B cell (primary cell): ENCODE measurements at regions not wholly inside any gene's neighbourhood (a gene's known extent, or its start where the extent isn't known, plus 50 kb on each side); places are given as distances from the start of the nearest gene placed in this dataset. TPM values are rescaled to one million over a fixed set of nuclear protein-coding genes. Genes with fewer than 3 reads are reported as not detected.

Source experiments
- ATAC-seq: fragments of 200-7000 bp; cut with Tn5 transposase; one replicate; pipeline ENCODE4 v1.10.0; 2021; ENCODE audit warnings: low read depth, mild to moderate bottlenecking, moderate number of reproducible peaks, moderate library complexity
- CTCF ChIA-PET: fragments of 350-600 bp; sonication (Branson Sonifier 250); formaldehyde crosslinking; loops from one replicate; lab custom pipeline; 2021; ENCODE audit warnings: antibody characterized with exemption, inconsistent platforms; lab: Charles Lee
- POLR2A ChIA-PET: fragments of 350-600 bp; sonication (Branson Sonifier 250); formaldehyde crosslinking; loops from one replicate; lab custom pipeline; 2021; ENCODE audit warnings: antibody characterized with exemption; lab: Charles Lee
- DNase-seq: peaks from one replicate; pipeline ENCODE4 v3.0.0; 2013
- H2AFZ ChIP-seq: 2 replicates; pipeline ENCODE4 v1.6.1; 2012; ENCODE audit warnings: mild to moderate bottlenecking, low read depth, low read length; ENCODE audit not compliant: insufficient read depth, poor library complexity, severe bottlenecking
- H3K27ac ChIP-seq, 2 donors: 1 replicate in 1 of 2; 2 replicates in 1 of 2; pipeline ENCODE4 v1.5.1; 2012 to 2013; ENCODE audit warnings: low read length in 2 of 2, mild to moderate bottlenecking in 2 of 2, moderate library complexity in 1 of 2
- H3K27me3 ChIP-seq, 4 experiments: fragments of 200-600 bp in 1 of 4; sonication (generic) in 1 of 4; replicated peaks in 1 of 4; 1 replicate in 2 of 4; 2 replicates in 2 of 4; pipeline versions ENCODE4 v1.6.1 to v1.7.0; 2013 to 2016; ENCODE audit warnings: low read length in 3 of 4, mild to moderate bottlenecking in 2 of 4, mixed read lengths in 1 of 4, moderate library complexity in 1 of 4; ENCODE audit not compliant: insufficient read depth in 4 of 4, control insufficient read depth in 3 of 4; ENCODE audit errors: control extremely low read depth in 1 of 4
- H3K36me3 ChIP-seq, 2 experiments: replicated peaks in 1 of 2; 1 replicate in 1 of 2; 2 replicates in 1 of 2; pipeline versions ENCODE4 v1.6.1 to v1.7.1; 2013; ENCODE audit warnings: low read length in 1 of 2; ENCODE audit not compliant: insufficient read depth in 2 of 2, control insufficient read depth in 1 of 2; ENCODE audit errors: control extremely low read depth in 1 of 2, extremely low read depth in 1 of 2
- H3K4me1 ChIP-seq, 2 donors: fragments of 200-600 bp in 1 of 2; sonication (generic) in 1 of 2; 1 replicate in 1 of 2; 2 replicates in 1 of 2; pipeline versions ENCODE4 v1.5.1 to v1.6.1; 2013 to 2017; ENCODE audit warnings: low read length in 2 of 2; ENCODE audit not compliant: control insufficient read depth in 2 of 2, insufficient read depth in 2 of 2
- H3K4me2 ChIP-seq: replicated peaks from 2 replicates; pipeline ENCODE3; 2012; ENCODE audit warnings: mild to moderate bottlenecking, low read depth, low read length; ENCODE audit not compliant: poor library complexity, severe bottlenecking
- H3K4me3 ChIP-seq, 5 experiments: fragments of 200-600 bp in 1 of 5; sonication (generic) in 1 of 5; 1 replicate in 3 of 5; 2 replicates in 2 of 5; pipeline versions ENCODE4 v1.5.1 to v1.7.0; 2011 to 2016; ENCODE audit warnings: low read length in 4 of 5, mild to moderate bottlenecking in 4 of 5, low read depth in 2 of 5, control low read depth in 1 of 5, moderate library complexity in 1 of 5; ENCODE audit not compliant: insufficient read depth in 1 of 5; ENCODE audit errors: control extremely low read depth in 1 of 5, extremely low read depth in 1 of 5
- H3K79me2 ChIP-seq: fragments of 200-600 bp; sonication (generic); one replicate; pipeline ENCODE4 v1.6.0; 2016; ENCODE audit warnings: low read length; ENCODE audit not compliant: control insufficient read depth, insufficient read depth
- H3K9ac ChIP-seq: fragments of 200-600 bp; sonication (generic); 2 replicates; pipeline ENCODE4 v1.6.1; 2017; ENCODE audit warnings: mild to moderate bottlenecking, low read length, moderate library complexity
- H3K9me3 ChIP-seq, 3 donors: one replicate each; pipeline versions ENCODE4 v1.6.1 to v1.7.1; 2013; ENCODE audit warnings: low read length in 2 of 3; ENCODE audit not compliant: control insufficient read depth in 2 of 3, insufficient read depth in 1 of 3; ENCODE audit errors: control extremely low read depth in 1 of 3
- H4K20me1 ChIP-seq: 2 replicates; pipeline ENCODE4 v1.6.0; 2012; ENCODE audit warnings: mild to moderate bottlenecking, low read length; ENCODE audit not compliant: insufficient read depth, control insufficient read depth, poor library complexity, severe bottlenecking
- H3K27ac Mint-ChIP-seq: one replicate; pipeline ENCODE4 v1.8.0; 2021; ENCODE audit warnings: mixed read lengths
- H3K27me3 Mint-ChIP-seq: one replicate; pipeline ENCODE4 v1.8.0; 2021; ENCODE audit warnings: mixed read lengths
- H3K4me1 Mint-ChIP-seq: one replicate; pipeline ENCODE4 v1.8.0; 2021; ENCODE audit warnings: mixed read lengths
- H3K4me3 Mint-ChIP-seq: one replicate; pipeline ENCODE4 v1.8.0; 2021; ENCODE audit warnings: mixed read lengths
- H3K9me3 Mint-ChIP-seq: one replicate; pipeline ENCODE4 v1.8.0; 2022; ENCODE audit warnings: mixed read lengths; ENCODE audit not compliant: insufficient read depth
- EZH2 ChIP-seq: IDR thresholded peaks from 2 replicates; pipeline ENCODE4 v1.6.1; 2012; ENCODE audit warnings: borderline replicate concordance, low read depth, mild to moderate bottlenecking, moderate library complexity, low read length; ENCODE audit not compliant: insufficient read depth, poor library complexity, severe bottlenecking
- WGBS: methylation state at CpG from one replicate; pipeline ENCODE4 v1.1.5; 2013; ENCODE audit warnings: missing lambda C conversion rate; ENCODE audit not compliant: insufficient coverage; 5-methylcytosine and 5-hydroxymethylcytosine counted together
- intact Hi-C: fragments of 100-400 bp; cut with micrococcal nuclease; formaldehyde crosslinking; loops from one replicate; pipeline ENCODE4 v1.10.0; 2022
- small RNA-seq: library from RNA; depleted of rRNA; stranded (forward); fragments of <200 nt; gene quantifications from one replicate; pipeline ENCODE3, GENCODE V24; 2012; ENCODE audit warnings: low replicate concordance, low read depth; ENCODE audit not compliant: insufficient read length
- TF ChIP-seq, protein P1 (sequence below): fragments of 200-600 bp; IDR thresholded peaks from one replicate; pipeline ENCODE4 v1.8.0; 2022; ENCODE audit warnings: antibody characterized with exemption, mild to moderate bottlenecking

DNA sequence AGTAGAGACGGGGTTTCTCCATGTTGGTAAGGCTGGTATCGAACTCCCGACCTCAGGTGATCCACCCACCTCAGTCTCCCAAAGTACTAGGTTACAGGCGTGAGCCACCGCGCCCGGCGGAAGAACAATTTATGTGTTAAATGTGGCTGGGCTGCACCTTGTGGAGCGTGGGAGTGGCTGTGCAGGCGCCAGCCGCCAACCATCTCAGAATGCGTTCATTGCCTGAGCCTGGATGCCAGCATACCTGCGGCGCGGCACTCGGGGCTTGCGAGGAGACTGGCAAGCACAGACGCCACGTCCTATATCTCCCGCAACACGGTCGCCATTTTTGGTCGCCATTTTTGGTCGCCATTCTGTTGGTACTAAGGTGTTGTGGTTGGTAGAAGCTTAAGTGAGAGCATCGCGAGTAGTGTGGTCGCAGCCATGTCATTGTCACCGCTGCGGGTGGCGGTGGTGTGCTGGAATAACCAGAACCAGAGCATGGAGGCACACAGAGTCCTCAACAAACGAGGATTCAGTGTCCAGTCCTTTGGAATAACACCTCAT is 193.6 kb upstream of the HTR2C start:
- Histone ChIP-seq H3K27me3 (no peaks in the 10 kb centered on the region), H3K4me3 (no peak overlapping the region), H3K9ac (no peak overlapping the region), H2AFZ (no peak overlapping the region), H3K4me2 (no peak overlapping the region), H3K27ac (no peak overlapping the region), H4K20me1 (no peaks in the 10 kb centered on the region), H3K4me1 (no peaks in the 10 kb centered on the region), H3K9me3 (peaks cover 0 to 5% (median 0%) of the 10 kb centered on the region in 3 donors), H3K36me3 (no peaks in the 10 kb centered on the region), H3K79me2 (no peaks in the 10 kb centered on the region)
- no peak for ATAC-seq
- H3K4me1 Mint-ChIP-seq: no peaks in the 10 kb centered on the region
- no peak overlapping the region for H3K4me3 Mint-ChIP-seq
- H3K9me3 Mint-ChIP-seq: no peaks in the 10 kb centered on the region
- DNase-seq: no peak
- no peak overlapping the region for H3K27ac Mint-ChIP-seq
- no peak for TF ChIP-seq EZH2
- TF ChIP-seq, protein P1, sequence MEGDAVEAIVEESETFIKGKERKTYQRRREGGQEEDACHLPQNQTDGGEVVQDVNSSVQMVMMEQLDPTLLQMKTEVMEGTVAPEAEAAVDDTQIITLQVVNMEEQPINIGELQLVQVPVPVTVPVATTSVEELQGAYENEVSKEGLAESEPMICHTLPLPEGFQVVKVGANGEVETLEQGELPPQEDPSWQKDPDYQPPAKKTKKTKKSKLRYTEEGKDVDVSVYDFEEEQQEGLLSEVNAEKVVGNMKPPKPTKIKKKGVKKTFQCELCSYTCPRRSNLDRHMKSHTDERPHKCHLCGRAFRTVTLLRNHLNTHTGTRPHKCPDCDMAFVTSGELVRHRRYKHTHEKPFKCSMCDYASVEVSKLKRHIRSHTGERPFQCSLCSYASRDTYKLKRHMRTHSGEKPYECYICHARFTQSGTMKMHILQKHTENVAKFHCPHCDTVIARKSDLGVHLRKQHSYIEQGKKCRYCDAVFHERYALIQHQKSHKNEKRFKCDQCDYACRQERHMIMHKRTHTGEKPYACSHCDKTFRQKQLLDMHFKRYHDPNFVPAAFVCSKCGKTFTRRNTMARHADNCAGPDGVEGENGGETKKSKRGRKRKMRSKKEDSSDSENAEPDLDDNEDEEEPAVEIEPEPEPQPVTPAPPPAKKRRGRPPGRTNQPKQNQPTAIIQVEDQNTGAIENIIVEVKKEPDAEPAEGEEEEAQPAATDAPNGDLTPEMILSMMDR: no peak
- WGBS: 93% methylated on average over 10 of the region's 31 CpGs
- ChIA-PET POLR2A (no interaction called here), CTCF (no interaction called here)
- intact Hi-C loops: no loop called here
- no peaks in the 10 kb centered on the region for H3K27me3 Mint-ChIP-seq

Small RNA genes in the stretch of these regions (small RNA-seq; reads per million reads assigned to genes)
- gene AL953862.1: not detected
